Fibroblast of the conjunctiva (primary cell): ENCODE measurements at regions not wholly inside any gene's neighbourhood (a gene's known extent, or its start where the extent isn't known, plus 50 kb on each side); places are given as distances from the start of the nearest gene placed in this dataset.
A peak's percentile ranks its signal among the peaks of the same experiment; 100 is the strongest.

Experiments used
- DNase-seq: peaks from one replicate; pipeline ENCODE4 v3.0.0-alpha.2; 2010; ENCODE audit warnings: low read depth

GRCh38 chr12:124431971-124432370 is 135.4 kb downstream of the NCOR2 start:
- no peak for DNase-seq

- no peak for DNase-seq
Measured at GRCh38 chr12:124430491-124430890, 135.6 kb downstream of the RFLNA start.

- no peak for DNase-seq
Measured at GRCh38 chr12:124429535-124429934, 134.6 kb downstream of the RFLNA start.

GRCh38 chr12:124428792-124429281 is 133.9 kb downstream of the RFLNA start:
- no peak for DNase-seq

GRCh38 chr12:124428136-124428791 is 133.4 kb downstream of the RFLNA start:
- DNase-seq, result peak; percentile 45

GRCh38 chr12:124426594-124427555 is 132.0 kb downstream of the RFLNA start:
- no peak for DNase-seq

- DNase-seq, result no peak
Measured at GRCh38 chr12:124425667-124426066, 130.8 kb downstream of the RFLNA start.

- no peak for DNase-seq
Measured at GRCh38 chr12:124424516-124424905, 129.6 kb downstream of the RFLNA start.

- DNase-seq, result no peak
Measured at GRCh38 chr12:124423761-124424515, 129.0 kb downstream of the RFLNA start.

- DNase-seq, result peak; percentile 94
Measured at GRCh38 chr12:124422570-124423523, 128.0 kb downstream of the RFLNA start.

GRCh38 chr12:124422142-124422569 is 127.3 kb downstream of the RFLNA start:
- DNase-seq, result no peak

GRCh38 chr12:124420996-124421674 is 126.2 kb downstream of the RFLNA start:
- no peak for DNase-seq

- no peak for DNase-seq
Measured at GRCh38 chr12:124420041-124420995, 125.4 kb downstream of the RFLNA start.

GRCh38 chr12:124419292-124420040 is 124.6 kb downstream of the RFLNA start:
- DNase-seq, result no peak

- no peak for DNase-seq
Measured at GRCh38 chr12:124418791-124419190, 123.9 kb downstream of the RFLNA start.

GRCh38 chr12:124418156-124418555 is 123.3 kb downstream of the RFLNA start:
- DNase-seq, result no peak

GRCh38 chr12:124416516-124417395 is 121.9 kb downstream of the RFLNA start:
- no peak for DNase-seq

- DNase-seq, result no peak
Measured at GRCh38 chr12:124415064-124415463, 120.2 kb downstream of the RFLNA start.
